ENCODE measurements at regions not wholly inside any gene's neighbourhood (a gene's known extent, or its start where the extent isn't known, plus 50 kb on each side); places are given as distances from the start of the nearest gene placed in this dataset.

DNA sequence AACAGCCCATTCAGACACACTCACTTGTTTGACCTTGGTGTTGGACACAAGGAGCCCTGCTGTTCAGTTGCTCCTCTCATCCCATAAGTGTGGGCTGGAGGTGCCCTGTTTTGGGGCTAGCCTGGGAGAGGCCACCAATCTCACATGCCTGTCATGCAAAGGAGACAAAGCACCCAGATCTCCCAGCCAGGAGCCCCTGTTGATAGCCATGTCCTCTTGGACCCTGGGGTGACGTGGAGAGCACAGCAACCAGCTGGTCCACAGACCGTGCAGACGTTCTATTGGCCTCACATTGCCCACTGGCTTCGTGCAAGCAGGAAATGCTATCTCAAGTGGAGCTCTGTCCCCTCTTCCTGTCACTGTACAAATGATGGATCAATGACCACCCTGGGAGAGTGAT is 240.8 kb downstream of the RPS24 start:
- Histone ChIP-seq H3K9me3 (ENCODE audit: low read depth) (no peaks in the 10 kb centered on the region), H3K4me1 (ENCODE audit: low read depth) (peaks cover 7% of the 10 kb centered on the region), H3K4me3 (no peak overlapping the region), H3K27me3 (no peaks in the 10 kb centered on the region), H3K36me3 (no peaks in the 10 kb centered on the region), H3K27ac (no peak overlapping the region)
- no peak for DNase-seq (ENCODE audit: low read depth in 1 of 2, low spot score in 1 of 2)
- TF ChIP-seq, protein P1, sequence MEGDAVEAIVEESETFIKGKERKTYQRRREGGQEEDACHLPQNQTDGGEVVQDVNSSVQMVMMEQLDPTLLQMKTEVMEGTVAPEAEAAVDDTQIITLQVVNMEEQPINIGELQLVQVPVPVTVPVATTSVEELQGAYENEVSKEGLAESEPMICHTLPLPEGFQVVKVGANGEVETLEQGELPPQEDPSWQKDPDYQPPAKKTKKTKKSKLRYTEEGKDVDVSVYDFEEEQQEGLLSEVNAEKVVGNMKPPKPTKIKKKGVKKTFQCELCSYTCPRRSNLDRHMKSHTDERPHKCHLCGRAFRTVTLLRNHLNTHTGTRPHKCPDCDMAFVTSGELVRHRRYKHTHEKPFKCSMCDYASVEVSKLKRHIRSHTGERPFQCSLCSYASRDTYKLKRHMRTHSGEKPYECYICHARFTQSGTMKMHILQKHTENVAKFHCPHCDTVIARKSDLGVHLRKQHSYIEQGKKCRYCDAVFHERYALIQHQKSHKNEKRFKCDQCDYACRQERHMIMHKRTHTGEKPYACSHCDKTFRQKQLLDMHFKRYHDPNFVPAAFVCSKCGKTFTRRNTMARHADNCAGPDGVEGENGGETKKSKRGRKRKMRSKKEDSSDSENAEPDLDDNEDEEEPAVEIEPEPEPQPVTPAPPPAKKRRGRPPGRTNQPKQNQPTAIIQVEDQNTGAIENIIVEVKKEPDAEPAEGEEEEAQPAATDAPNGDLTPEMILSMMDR (IDR thresholded peaks at IDR 0.05; ENCODE audit: low read depth, low read length) = no peak

DNA sequence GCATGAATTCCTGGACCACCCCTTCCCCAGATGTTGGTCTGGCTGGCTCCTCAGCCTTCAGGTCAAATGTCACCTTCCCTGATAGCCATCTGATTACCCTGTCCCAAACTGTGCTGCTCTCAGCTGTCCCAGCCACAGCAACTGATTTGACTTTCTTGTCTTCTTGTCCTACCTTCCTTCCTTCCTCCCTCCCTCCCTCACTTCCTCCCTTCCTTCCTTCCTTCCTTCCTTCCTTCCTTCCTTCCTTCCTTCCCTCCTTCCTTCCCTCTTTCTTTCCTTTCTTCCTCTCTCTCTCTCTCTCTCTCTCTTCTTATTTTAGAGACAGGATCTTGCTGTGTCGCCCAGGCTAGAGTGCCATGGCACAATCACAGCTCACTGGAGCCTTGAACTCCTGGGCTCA is 242.5 kb downstream of the RPS24 start:
- no peaks in the 10 kb centered on the region for H3K27me3 ChIP-seq
- no peaks in the 10 kb centered on the region for H3K36me3 ChIP-seq
- H3K4me3 ChIP-seq = no peak overlapping the region
- TF ChIP-seq, protein P1 (IDR thresholded peaks at IDR 0.05; ENCODE audit: low read depth, low read length) = no peak
- H3K4me1 ChIP-seq (ENCODE audit: low read depth) = peaks cover 13% of the 10 kb centered on the region
- H3K9me3 ChIP-seq (ENCODE audit: low read depth) = no peaks in the 10 kb centered on the region
- DNase-seq (ENCODE audit: low read depth in 1 of 2, low spot score in 1 of 2) = no peak
- H3K27ac ChIP-seq = no peak overlapping the region

DNA sequence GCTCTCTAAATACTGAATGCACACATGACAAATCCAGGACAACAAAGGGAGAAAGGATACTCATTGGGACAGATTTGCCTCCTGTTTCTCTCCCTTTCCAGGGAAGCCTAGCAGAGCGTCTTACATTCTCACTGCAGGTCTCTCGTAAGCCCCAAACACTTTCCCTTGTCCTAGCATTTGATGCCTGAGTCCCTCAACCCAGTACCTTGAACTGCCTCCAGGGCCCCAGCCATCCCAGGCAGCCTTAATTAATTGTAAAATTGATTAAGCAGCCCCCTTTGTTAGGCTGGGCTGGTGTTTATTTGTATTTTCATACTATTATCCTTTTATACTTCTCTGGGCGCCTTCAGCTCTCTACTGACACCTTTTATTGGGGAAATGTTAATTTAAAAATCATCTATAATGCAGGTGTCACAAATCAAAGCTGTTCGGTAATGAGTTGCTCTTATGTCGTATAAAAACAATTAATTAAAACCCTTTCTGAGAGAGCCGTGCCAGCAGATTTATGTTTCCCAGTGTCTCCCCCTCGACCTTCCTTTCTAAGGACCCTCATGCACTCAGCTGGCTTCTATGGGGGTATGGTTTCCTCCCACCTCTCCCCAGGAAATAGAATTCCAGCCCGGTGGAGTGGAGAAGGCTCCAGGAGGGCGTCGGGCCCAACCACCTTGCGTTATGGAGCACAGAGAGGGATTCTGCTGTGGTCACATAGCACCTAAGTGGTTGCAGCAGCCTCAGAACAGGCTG is 243.8 kb downstream of the RPS24 start:
- DNase-seq (ENCODE audit: low read depth in 1 of 2, low spot score in 1 of 2) = no peak
- Histone ChIP-seq H3K36me3 (no peaks in the 10 kb centered on the region), H3K4me3 (no peak overlapping the region), H3K27ac (no peak overlapping the region), H3K4me1 (ENCODE audit: low read depth) (peaks cover 13% of the 10 kb centered on the region), H3K9me3 (ENCODE audit: low read depth) (no peaks in the 10 kb centered on the region), H3K27me3 (no peaks in the 10 kb centered on the region)
- TF ChIP-seq, protein P1 (IDR thresholded peaks at IDR 0.05; ENCODE audit: low read depth, low read length) = no peak

DNA sequence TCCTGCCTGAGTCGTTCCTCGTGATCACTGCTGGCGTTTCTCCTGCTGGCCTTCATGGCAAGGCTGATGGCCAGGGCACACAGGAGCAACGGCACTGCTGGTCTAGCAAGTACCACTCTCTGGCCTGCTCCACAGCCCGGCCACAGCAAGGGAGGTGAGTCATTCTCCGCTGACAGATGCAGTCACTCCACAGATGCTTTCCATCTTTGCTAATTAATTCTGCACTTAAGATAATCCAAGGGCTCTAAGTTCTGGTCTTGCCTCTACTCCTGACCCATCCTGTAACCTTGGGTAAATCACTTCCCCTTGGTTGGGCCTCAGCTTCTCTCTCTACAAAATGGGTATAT is 244.4 kb downstream of the RPS24 start:
- DNase-seq (ENCODE audit: low read depth in 1 of 2, low spot score in 1 of 2) = peak in 1 of 2 donors; percentile 54
- Histone ChIP-seq H3K9me3 (ENCODE audit: low read depth) (no peaks in the 10 kb centered on the region), H3K4me3 (no peak overlapping the region), H3K36me3 (no peaks in the 10 kb centered on the region), H3K27ac (no peak overlapping the region), H3K27me3 (no peaks in the 10 kb centered on the region), H3K4me1 (ENCODE audit: low read depth) (peaks cover 13% of the 10 kb centered on the region)
- TF ChIP-seq, protein P1 (IDR thresholded peaks at IDR 0.05; ENCODE audit: low read depth, low read length) = no peak

DNA sequence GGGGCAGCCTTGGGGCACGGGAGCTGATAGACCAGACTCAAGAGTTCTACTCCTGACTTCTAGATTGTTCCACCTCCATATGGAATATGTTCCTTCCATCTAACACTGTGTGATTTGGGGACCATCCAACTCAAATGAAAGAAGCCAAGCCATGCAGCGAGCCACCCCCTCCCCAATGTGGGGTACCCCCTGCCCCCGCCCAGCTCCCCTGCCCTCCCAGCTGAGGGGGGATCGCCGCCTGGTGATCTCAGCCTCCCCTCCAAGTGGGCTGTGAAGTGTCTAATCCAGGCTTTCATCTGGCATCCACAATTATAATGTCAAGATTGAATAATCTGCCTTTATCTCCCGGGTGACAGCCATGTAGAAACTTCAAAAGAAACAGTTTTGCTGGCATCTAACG is 246.1 kb downstream of the RPS24 start:
- no peak overlapping the region for H3K4me3 ChIP-seq

More for the DNA sequence above, 246.1 kb downstream of the RPS24 start:
- Histone ChIP-seq H3K36me3 (no peaks in the 10 kb centered on the region), H3K27me3 (no peaks in the 10 kb centered on the region), H3K4me1 (ENCODE audit: low read depth) (peaks cover 13% of the 10 kb centered on the region), H3K27ac (no peak overlapping the region), H3K9me3 (ENCODE audit: low read depth) (no peaks in the 10 kb centered on the region)
- TF ChIP-seq, protein P1 (IDR thresholded peaks at IDR 0.05; ENCODE audit: low read depth, low read length) = no peak
- no peak for DNase-seq (ENCODE audit: low read depth in 1 of 2, low spot score in 1 of 2)

Data from cardiac muscle cell (in vitro differentiated cells and primary cell).